HS-5 (cell line): ENCODE measurements at regions not wholly inside any gene's neighbourhood (a gene's known extent, or its start where the extent isn't known, plus 50 kb on each side); places are given as distances from the start of the nearest gene placed in this dataset.

Experiments used
- DNase-seq: peaks from one replicate; pipeline ENCODE4 v3.0.0-alpha.2; 2012; ENCODE audit warnings: low read depth

DNA sequence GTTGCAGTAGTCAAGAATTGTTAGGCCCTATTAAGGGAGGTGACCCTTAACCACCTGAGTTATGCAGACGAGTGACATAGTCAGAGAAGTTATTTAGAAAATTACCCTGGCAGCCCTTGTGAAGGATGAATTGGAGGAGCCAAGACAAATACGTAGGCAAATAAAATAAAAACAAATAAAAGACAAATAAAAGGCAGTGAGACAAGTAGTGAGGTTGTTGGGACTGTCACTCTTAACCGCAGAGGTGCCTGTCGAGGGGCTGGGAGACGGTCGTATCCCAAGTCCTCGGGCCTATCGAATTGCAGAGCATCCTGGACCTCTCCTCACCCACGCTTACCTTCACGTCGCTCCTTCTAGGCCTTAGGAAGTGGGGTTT is 58.0 kb upstream of the ZC4H2 start:
- DNase-seq: no peak
